Stimulated activated naive CD4-positive, alpha-beta T cell treated with Interleukin-2 at 50 U/mL for 16 hours (primary cell): ENCODE measurements at regions not wholly inside any gene's neighbourhood (a gene's known extent, or its start where the extent isn't known, plus 50 kb on each side); places are given as distances from the start of the nearest gene placed in this dataset.
"Not testable (repeated sequence)": the region's sequence is repeated elsewhere in the genome, so short reads cannot be mapped to it uniquely, and the experiment has no call there.

ENCODE experiments used
- DNase-seq: peaks from one replicate; lab custom pipeline; 2025; lab: John Stamatoyannopoulos, UW

DNA sequence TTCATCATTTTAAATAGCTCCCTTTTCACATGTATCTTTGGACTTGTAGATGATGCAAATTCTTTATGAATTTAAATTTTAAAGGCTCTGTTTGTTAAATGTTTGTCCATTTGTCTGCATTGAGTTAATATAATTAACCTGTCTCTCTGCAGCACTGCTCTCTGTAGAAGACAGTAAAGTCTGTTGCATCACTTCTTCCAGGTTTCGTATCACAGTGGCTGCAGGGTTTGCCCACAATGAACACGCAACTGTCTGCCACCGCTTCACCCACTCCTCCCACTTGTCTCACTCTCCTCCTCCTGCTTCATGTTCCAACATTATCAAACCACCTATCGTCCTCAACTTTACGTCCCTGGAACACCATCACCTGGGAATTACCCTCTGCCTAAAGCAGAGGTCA lies 231.3 kb upstream of the SLC30A5 start:
- no peak for DNase-seq

DNA sequence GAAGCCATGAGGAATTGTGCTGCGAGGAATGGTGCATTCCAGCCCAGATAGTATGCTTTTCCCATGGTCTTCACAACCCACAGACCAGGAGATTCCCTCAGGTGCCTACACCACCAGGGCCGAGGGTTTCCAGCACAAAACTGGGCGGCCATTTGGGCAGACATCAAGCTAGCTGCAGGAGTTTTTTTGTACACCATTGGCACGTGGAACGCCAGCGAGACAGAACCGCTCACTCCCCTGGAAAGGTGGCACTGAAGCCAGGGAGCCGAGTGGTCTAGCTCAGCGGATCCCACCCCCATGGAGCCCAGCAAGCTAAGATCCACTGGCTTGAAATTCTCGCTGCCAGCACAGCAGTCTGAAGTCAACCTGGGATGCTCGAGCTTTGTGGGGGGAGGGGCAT lies 228.6 kb upstream of the SLC30A5 start:
- DNase-seq: not testable (repeated sequence)

DNA sequence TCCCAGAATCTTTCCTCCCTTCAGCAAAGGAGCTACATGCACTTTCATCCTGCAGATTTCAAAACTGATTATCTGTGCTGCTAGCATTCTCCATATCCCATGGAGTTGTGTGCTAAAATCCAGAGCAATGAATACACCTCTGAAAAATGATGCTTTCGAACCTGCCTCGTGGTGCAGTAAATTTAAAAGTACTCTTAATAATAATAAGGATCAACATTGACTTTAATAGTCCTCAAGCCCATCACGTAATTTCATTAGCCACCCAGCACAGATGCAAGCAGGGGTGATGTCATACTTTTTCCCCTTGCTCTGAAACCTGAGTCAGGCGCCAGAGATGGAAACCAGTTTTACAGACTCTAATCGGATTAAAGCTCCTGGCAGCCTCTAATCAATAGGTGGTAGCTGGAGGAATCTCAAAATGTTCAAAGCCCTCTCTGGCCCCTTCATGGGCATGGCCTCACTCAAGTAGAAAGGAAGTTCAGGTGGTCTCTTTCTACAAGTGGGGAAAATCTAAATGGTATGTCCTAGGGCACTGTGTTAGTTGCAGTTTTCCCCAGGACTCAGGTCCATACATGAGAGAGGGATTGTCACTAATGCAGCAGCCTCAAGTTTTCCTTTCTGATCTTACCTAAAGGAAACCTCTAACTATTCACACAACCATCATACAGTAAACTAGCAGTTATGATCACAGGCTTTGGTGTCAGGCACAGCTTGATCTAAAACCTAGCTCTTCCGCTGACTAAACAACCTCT lies 221.6 kb upstream of the SLC30A5 start:
- no peak for DNase-seq

DNA sequence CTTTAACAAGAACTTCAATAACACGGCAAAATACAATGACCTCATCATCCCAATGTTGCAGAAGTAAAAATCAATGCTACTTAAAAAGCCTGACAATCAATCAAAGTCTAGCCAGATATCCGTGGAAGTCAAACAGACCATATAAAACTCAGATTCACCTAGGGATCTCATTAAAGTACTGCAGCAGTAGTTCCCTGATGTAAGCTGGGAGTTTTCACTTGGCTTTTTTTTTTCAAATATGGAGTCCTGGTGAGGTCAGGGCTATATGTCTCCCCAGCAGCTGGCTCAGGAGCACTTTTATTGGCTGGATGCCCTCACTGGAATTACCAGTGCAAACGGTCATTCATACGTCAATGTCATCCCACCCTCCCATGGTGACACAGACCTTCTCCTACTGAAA lies 220.6 kb upstream of the SLC30A5 start:
- no peak for DNase-seq

DNA sequence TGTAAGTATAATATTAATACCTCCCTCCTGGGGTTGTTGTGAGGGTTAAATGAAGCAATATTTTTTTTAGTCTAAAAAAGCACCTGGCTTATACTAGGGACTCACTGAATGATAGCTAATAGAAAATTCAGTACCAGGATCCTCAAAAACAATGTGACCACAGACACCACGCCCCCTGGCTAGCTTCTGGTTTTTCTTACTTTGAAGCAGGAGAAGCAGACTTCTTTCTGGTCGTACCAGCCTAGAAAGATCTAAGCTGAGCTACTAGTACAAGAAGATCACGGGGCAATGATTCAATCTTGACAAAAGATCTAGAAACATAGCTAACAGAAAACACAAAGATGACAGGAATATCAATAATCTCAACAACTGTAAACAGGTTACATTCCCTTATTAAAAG lies 218.5 kb upstream of the SLC30A5 start:
- DNase-seq: no peak

DNA sequence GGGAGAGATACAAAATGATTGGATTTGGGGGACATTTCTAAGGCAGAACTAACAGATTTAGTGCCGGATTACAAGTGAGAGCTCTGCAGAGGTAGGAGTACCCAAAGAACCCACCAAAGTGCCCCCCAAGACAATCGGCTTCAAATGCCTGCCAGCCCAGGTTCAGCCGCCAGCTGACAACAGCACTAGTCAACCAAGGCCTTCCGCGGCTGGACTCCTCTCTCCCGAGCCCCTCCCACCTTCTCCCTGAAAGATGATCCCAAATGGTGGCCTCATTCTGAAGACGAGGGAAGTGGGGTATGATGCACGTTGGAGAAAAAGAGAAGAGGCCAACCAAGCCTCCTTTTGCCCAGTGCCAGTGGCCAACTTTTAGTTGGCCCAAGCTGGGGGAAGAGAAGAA lies 210.4 kb upstream of the SLC30A5 start:
- no peak for DNase-seq

DNA sequence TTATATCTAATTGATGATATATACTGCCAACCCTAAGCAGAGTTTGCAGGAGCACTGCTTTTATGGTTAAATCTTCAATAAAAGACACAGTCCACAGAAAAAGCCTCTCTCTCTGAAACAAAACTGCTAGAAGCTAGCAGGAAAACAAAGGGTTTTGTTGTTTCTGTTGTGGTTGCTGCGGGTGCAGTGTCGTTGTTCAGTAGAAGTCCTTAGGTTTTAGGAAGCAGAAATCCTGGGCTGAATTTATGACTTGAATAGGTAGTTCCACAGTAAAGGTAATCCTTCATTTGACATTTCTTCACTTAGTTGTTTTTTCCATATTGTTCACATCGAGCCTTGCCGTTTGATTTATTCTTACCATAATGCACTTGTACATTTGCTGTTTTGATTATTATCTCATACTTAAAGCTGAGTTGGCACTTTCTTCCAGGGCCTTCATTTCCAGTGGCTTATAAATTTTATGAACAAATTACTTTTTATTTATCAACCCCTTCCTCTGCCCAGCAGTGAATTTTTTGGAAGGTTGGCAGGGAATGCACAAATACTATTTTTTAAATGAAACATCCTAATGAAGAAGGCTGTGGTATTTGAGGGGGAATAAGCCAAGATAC lies 209.6 kb upstream of the SLC30A5 start:
- no peak for DNase-seq

DNA sequence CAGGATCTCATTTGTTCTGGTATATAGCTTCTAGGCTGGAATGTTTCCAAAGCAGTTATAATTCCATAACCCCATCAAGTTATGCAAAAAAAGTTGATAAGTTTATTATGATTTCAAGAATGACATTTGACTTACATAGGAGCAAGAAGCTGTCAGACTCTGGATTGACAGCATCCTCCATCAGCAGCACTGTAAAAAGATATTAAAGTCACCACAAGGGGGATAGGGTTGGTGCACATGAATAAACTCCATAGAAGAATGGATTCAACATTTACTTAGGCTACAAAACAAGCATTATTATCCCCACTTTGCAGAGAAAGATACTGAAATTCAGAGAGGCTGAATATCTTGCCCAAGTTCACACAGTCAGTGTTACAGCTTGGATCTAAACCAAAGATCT lies 208.9 kb upstream of the SLC30A5 start:
- DNase-seq: no peak

DNA sequence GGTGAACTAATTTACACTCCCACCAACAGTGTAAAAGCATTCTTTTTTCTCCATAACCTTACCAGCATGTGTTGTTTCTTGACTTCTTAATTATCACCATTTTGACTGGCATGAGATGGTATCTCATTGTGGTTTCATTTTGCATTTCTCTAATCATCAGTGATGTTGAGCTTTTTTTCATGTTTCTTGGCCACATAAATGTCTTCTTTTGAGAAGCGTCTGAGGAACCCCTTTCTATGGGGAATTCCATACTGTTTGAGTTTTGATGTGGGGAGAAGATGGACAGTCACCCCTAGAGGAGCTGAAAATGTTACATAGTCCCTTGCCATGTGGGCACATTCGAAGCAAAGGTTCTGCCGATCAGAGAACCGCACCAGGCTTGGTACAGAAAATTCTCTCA lies 207.0 kb upstream of the SLC30A5 start:
- no peak for DNase-seq

DNA sequence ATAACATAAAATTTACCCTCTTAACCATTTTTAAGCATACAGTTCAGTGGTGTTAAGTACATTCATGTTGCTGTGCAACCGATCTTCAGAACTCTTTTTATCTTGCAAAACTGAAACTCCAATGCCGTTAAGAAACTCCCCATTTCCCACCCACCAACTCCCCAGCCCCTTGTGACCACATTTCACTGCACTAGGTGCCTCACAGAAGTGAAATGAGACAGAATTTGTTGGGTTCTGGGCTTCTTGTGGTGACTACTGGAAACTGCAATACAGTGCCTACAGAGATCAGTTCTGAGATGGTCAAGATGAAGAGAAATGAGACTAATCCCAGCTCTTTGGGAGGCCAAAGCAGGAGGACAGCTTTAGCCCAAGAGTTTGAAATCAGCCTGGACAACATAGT lies 202.1 kb upstream of the SLC30A5 start:
- no peak for DNase-seq

DNA sequence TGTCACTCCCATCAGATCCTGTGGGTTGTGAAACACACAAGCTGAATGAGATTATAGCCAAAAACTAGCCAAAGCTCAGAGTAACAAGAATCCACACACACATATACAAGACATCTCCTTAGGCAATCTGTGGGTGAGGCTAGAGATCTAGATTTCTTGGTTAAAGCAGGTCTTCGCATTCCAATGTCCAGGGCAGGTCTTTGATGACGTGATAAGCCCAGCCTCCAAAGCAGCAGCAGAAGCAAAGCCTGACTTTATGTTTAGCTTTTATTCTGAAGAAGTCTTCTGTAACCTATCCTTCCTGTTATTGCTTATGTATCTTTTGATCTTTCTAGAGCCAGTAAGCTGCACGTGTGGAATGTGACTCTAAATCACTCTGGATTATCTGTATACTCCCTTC lies 199.1 kb upstream of the SLC30A5 start:
- DNase-seq: no peak

DNA sequence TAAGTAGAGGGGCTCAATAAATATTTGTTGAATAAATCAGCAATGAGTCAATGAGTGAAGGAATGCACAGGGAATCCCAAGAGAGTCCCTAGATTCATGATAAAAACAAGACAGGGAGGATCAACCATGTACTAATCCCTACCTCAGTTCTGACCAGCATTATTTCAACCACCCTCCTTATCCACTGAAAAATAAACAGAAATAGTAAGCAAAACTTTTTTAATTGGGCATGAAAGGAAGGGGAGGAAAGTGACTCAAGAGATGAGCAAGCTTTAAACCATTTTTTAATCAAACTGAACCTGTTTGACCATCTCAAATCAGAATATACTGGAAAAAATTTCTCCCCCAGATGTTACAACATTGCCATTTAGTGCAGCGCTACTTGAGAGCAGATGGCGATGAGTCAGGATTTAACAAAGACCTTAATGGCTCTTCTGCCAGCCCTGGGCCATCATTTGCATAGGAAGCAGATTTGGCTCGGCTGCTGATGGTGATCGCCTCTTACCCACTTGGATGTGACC lies 194.8 kb upstream of the SLC30A5 start:
- DNase-seq: no peak

DNA sequence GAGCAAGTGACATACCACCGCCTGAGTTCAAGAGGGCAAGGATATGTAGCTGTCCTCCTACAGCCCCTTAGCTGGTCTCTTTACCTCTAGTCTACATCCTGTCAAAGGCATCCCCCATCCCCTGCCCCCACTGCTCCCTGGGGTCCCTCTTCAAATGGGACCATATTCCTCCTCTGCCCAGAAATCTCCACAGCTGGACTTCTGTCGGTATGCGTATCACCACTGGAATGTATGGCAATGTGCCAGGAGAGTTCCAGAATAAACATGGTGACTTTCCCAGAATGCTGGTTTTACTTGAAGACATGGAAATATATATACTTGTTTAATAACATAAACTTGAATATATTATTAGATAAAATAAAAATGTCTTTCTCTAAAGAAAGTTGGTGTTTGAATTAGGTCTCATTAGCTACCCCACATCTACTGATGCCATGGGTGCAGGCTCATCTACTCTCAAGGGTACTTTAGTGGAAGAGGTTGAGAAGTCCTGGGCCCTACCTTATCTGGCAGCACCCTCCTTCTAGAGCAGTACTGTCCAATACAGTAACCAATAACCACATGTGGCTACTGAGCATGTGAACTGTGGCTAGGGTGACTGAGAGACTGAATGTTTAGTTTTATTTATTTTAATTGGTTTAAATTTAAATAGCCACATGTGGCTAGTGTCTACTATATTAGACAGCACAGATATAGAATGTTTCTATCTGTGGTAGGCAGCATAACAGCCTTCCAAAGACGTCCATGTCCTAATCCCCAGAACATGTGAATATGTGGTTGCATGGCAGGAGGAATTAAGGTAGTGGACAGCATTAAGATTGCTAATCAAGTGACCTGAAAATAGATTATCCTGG lies 181.7 kb upstream of the SLC30A5 start:
- no peak for DNase-seq

DNA sequence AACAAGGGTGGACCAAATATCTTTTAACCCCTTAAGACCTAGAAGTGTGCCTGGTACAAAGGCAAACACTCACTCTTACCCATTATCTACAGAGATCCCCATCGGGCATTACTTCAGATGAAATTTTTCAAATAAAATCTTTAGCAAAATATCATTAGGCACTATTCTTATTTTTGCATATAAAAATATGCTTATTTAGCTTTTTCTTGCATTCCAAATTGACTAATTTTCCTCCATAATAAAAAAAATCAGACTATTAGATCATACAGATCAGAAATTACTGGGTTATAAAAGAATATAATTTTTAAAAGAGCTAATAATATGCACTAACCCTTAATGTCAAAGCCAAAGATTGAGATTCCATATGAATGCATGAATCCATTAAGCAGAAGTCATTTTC lies 178.7 kb upstream of the SLC30A5 start:
- no peak for DNase-seq

DNA sequence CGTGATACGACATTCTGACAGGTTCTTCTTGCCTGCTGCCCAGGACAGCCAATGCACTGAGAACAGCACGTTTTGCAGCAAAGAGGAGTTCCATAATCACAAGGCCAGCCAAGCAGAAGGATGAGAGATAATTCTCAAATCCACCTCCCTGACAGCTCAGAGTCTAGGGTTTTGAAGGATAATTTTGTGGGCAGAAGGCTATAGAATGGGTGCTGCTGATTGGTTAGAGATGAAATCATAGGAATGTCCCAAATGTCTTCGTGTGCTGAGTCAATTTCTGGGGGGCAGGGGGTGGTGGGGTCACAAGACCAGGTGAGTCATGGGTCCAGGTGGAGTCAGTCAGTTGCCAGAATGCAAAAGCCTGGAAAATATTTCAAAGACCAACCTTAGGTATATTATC lies 175.5 kb upstream of the SLC30A5 start:
- no peak for DNase-seq

DNA sequence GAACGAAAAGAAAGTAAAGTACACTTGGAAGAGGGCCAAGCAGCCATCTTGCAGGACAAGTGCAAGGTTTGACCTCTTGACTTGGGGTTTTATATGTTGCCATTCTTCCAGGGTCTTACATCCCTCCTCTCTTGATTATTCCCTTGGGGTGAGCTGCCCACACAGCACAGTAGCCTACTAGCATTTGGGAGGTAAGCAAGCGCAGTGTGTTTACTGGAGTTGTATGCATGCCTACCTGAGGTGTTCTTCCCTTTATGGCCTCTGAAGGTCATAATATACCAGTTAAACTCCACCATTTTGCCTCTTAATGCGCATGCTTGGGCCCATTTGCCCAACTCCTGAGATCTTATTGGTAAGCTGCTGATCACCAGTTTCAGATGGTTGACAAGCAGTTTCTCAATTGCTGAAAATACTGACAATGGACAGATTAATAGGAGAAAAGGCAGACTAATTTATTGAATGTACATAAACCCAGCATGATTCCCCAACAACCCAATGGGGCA lies 173.8 kb upstream of the SLC30A5 start:
- DNase-seq: no peak

DNA sequence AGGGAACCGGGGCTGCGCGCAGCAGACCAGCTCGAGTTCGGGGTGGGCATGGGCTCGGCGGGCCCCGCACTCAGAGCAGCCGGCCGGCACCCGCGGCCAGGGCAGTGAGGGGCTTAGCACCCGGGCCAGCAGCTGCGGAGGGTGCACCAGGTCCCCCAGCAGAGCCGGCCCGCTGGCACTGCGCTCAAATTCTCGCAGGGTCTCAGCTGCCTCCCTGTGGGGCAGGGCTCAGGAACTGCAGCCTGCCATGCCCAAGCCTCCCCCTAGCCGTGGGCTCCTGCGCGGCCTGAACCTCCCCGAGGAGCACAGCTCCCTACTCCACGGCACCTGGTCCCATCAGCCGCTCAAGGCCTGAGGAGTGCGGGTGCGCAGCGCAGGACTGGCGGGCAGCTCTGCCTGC lies 172.9 kb upstream of the SLC30A5 start:
- no peak for DNase-seq

DNA sequence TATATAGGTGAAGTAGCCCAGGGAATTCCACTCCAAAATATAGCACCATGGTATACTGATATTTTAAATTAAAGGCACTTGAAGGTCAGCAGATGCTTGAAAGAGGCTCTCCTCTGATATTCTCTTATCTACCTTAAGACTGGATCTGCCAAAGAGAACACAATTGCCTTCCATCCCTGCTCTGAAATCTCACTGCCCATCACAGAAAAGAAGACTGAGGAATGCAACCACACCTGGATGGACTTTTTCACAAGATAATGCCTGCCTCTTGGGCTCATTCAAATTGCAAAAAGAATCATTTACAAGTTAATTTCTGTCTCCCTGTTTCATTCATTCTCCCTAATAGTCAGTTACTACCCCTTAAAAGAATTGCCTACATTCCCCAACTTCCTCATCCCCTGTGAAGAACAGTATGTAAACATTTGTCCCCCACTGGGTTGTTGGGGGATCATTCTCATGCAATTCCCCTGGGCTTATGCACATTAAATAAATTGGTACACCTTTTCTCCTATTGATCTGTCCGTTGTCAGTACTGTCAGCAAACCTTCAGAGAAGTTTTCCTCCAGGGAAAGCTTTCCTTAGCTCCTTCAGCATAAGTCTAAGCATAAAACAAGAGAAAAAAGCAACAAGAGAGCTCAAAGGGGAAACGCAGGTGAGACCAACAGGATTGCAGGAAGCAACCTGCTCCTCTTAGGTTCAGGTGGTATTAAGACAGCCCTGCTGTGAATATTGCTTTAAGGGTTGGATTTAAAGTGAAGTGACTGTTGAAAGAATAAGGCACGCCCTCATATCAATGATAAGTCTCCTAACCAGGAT lies 171.4 kb upstream of the SLC30A5 start:
- DNase-seq: no peak

DNA sequence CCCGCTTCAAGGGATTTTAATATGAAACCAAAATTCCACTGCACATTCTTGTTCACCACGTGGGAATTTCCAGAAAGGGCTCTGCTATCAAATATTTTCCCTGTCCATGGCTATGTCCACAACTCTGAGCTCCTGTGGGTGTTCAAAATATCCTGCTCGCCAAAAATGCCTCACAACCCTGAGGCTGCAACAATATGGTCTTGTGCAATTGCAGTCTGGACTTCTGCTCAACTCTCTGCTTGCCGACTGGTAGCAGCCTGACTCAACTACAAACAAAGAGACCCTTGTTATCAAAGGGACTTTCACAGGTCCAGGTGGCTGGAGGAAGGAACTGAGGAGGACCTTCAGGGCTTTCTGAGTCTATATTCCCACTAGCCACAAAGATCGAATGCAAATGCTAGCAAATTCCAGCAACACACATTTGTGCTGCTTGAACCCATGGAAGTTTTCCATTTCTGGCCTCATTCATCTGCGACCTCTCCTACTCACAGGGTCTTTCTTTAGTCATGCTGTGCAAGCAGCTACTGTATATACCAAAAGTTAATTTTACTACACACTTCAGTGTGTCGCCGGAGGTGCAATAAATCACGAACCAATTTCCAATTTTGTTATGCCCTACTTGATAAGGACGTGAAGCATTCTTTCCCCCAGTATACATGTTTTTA lies 169.2 kb upstream of the SLC30A5 start:
- DNase-seq: no peak

DNA sequence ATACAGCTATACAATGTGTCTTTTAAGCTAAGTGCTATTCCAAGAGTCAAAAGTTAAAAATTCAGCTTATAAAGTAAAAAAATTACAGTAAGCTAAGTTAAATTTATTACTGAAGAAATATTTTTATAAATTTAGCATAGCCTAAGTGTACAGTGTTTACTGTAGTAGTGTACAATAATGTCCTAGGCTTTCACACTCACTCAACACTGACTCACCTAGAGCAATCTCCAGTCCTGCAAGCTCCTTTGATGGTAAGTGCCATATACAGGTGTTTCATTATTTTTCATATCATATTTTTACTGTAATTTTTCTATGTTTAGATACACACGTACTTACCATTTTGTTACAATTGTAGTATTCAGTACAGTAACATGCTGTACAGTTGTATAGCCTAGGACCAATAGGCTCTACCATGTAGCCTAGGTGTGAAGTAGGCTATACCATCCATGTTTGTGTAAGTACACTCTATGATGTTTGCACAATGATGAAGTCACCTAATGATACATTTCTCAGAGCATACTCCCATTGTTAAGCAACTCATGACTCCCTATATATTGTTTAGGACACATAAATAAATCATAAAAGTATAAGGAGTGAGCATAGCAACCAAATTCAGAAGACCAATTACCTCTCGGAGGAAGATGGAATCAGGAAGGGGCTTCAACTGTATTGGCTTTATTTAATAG lies 165.1 kb upstream of the SLC30A5 start:
- no peak for DNase-seq

DNA sequence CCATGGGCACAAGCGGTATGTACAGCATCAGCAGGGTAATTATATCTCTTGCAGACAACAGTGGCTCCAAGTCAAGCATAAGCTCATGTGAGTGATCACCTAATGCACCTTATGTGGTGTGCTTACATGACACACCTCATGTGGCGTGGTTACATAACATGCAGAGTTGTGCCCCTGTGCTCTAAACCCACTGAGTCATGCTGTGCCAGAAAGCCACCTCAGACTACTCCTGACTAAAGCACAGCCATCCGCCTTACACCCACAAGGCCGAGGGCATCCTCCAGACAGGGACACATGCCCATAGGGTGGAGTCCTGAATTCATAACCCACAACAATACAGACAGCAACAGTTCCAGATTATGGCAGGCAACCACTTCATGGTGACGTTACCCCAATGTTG lies 163.7 kb upstream of the SLC30A5 start:
- no peak for DNase-seq
